Right renal pelvis (tissue), 4 donors: ENCODE measurements at regions not wholly inside any gene's neighbourhood (a gene's known extent, or its start where the extent isn't known, plus 50 kb on each side); places are given as distances from the start of the nearest gene placed in this dataset.

Experiments used
- DNase-seq, 4 donors: peaks; one replicate each; pipeline ENCODE4 v3.0.0-alpha.2; 2013; ENCODE audit warnings: low read depth in 4 of 4, low spot score in 3 of 4, missing footprints in 1 of 4

GRCh38 chr4:123904882-123905281, 508.3 kb downstream of the SPRY1 start:
- no peak for DNase-seq

- no peak for DNase-seq
Measured at GRCh38 chr4:123913598-123913997, 517.0 kb downstream of the SPRY1 start.

GRCh38 chr4:123916821-123917220, 520.2 kb downstream of the SPRY1 start:
- DNase-seq, result no peak

GRCh38 chr4:123919576-123920098, 523.0 kb downstream of the SPRY1 start:
- no peak for DNase-seq

- DNase-seq, result no peak
Measured at GRCh38 chr4:123921339-123921738, 524.7 kb downstream of the SPRY1 start.

- no peak for DNase-seq
Measured at GRCh38 chr4:123922847-123923246, 526.3 kb downstream of the SPRY1 start.

- DNase-seq, result no peak
Measured at GRCh38 chr4:123924536-123924935, 527.9 kb downstream of the SPRY1 start.

- no peak for DNase-seq
Measured at GRCh38 chr4:123929565-123929964, 533.0 kb downstream of the SPRY1 start.

GRCh38 chr4:123930996-123931395, 534.4 kb downstream of the SPRY1 start:
- no peak for DNase-seq

GRCh38 chr4:123934096-123934495, 537.5 kb downstream of the SPRY1 start:
- no peak for DNase-seq

GRCh38 chr4:123936621-123937043, 540.0 kb downstream of the SPRY1 start:
- DNase-seq, result no peak

GRCh38 chr4:123937581-123937980, 541.0 kb downstream of the SPRY1 start:
- no peak for DNase-seq

- no peak for DNase-seq
Measured at GRCh38 chr4:123939621-123940020, 543.0 kb downstream of the SPRY1 start.

- no peak for DNase-seq
Measured at GRCh38 chr4:123940604-123941003, 544.0 kb downstream of the SPRY1 start.

GRCh38 chr4:123941306-123941705, 544.7 kb downstream of the SPRY1 start:
- DNase-seq, result no peak

GRCh38 chr4:123943976-123944375, 547.4 kb downstream of the SPRY1 start:
- no peak for DNase-seq

- DNase-seq, result no peak
Measured at GRCh38 chr4:123945301-123945700, 548.7 kb downstream of the SPRY1 start.

GRCh38 chr4:123950530-123950929, 553.9 kb downstream of the SPRY1 start:
- DNase-seq, result no peak

GRCh38 chr4:123952530-123953274, 556.1 kb downstream of the SPRY1 start:
- no peak for DNase-seq

GRCh38 chr4:123953566-123953965, 557.0 kb downstream of the SPRY1 start:
- no peak for DNase-seq

GRCh38 chr4:123954220-123954619, 557.6 kb downstream of the SPRY1 start:
- no peak for DNase-seq

- no peak for DNase-seq
Measured at GRCh38 chr4:123955167-123955800, 558.7 kb downstream of the SPRY1 start.
